Astrocyte (in vitro differentiated cells and primary cell): ENCODE measurements at regions not wholly inside any gene's neighbourhood (a gene's known extent, or its start where the extent isn't known, plus 50 kb on each side); places are given as distances from the start of the nearest gene placed in this dataset.

Experiments
- DNase-seq: peaks from one replicate; pipeline ENCODE4 v3.0.0-alpha.2; 2010; ENCODE audit warnings: low read depth
- FAIRE-seq: peaks from 2 replicates; lab custom pipeline; 2011; peaks lifted over from hg19 to GRCh38; lab: Jason Lieb, UNC
- H2AFZ ChIP-seq: 2 replicates; pipeline ENCODE4 v1.6.0; 2012; ENCODE audit warnings: low read depth, low read length, inconsistent platforms
- H3K27ac ChIP-seq: 2 replicates; pipeline ENCODE4 v1.5.1; 2011; ENCODE audit warnings: low read depth, low read length, inconsistent platforms
- H3K27me3 ChIP-seq: 2 replicates; pipeline ENCODE4 v1.6.0; 2011; ENCODE audit warnings: low read length, inconsistent platforms; ENCODE audit not compliant: insufficient read depth
- H3K36me3 ChIP-seq: 2 replicates; pipeline ENCODE4 v1.5.1; 2011; ENCODE audit warnings: low read length, inconsistent platforms; ENCODE audit not compliant: insufficient read depth
- H3K4me1 ChIP-seq: 2 replicates; pipeline ENCODE4 v1.5.1; 2011; ENCODE audit warnings: low read length, inconsistent platforms; ENCODE audit not compliant: insufficient read depth
- H3K4me2 ChIP-seq: 2 replicates; pipeline ENCODE4 v1.6.0; 2012; ENCODE audit warnings: low read length, inconsistent platforms
- H3K4me3 ChIP-seq: 2 replicates; pipeline ENCODE4 v1.5.1; 2011; ENCODE audit warnings: low read depth, mild to moderate bottlenecking, low read length, inconsistent platforms; ENCODE audit not compliant: insufficient read depth
- H3K79me2 ChIP-seq: 2 replicates; pipeline ENCODE4 v1.6.0; 2012; ENCODE audit warnings: mild to moderate bottlenecking, low read length, inconsistent platforms; ENCODE audit not compliant: insufficient read depth
- H3K9ac ChIP-seq: 2 replicates; pipeline ENCODE4 v1.6.0; 2012; ENCODE audit warnings: mild to moderate bottlenecking, low read length, inconsistent platforms
- H3K9me3 ChIP-seq: 2 replicates; pipeline ENCODE4 v1.5.1; 2012; ENCODE audit warnings: low read depth, mild to moderate bottlenecking, low read length, inconsistent platforms; ENCODE audit not compliant: insufficient read depth
- H4K20me1 ChIP-seq: 2 replicates; pipeline ENCODE4 v1.6.0; 2012; ENCODE audit warnings: low read length, inconsistent platforms; ENCODE audit not compliant: insufficient read depth
- H3K27ac Mint-ChIP-seq: one replicate; pipeline ENCODE4 v1.8.0; 2021; ENCODE audit warnings: mild to moderate bottlenecking, mixed read lengths; ENCODE audit not compliant: unreplicated experiment
- H3K27me3 Mint-ChIP-seq: one replicate; pipeline ENCODE4 v1.8.0; 2021; ENCODE audit warnings: low read depth, mixed read lengths; ENCODE audit not compliant: unreplicated experiment
- H3K36me3 Mint-ChIP-seq: one replicate; pipeline ENCODE4 v1.8.0; 2021; ENCODE audit warnings: low read depth, mixed read lengths; ENCODE audit not compliant: unreplicated experiment
- H3K4me1 Mint-ChIP-seq: one replicate; pipeline ENCODE4 v1.8.0; 2021; ENCODE audit warnings: low read depth, mixed read lengths; ENCODE audit not compliant: unreplicated experiment
- H3K4me3 Mint-ChIP-seq: one replicate; pipeline ENCODE4 v1.8.0; 2021; ENCODE audit warnings: mild to moderate bottlenecking, moderate library complexity, mixed read lengths; ENCODE audit not compliant: unreplicated experiment
- H3K9me3 Mint-ChIP-seq: one replicate; pipeline ENCODE4 v1.8.0; 2021; ENCODE audit warnings: mild to moderate bottlenecking, mixed read lengths; ENCODE audit not compliant: unreplicated experiment
- CTCF ChIP-seq: IDR thresholded peaks from 2 replicates; pipeline ENCODE4 v1.5.1; 2011; ENCODE audit warnings: low read depth, mild to moderate bottlenecking, inconsistent platforms, low read length, moderate library complexity; ENCODE audit not compliant: insufficient read depth
- EZH2 ChIP-seq: IDR thresholded peaks from 2 replicates; pipeline ENCODE4 v1.6.1; 2012; ENCODE audit warnings: mild to moderate bottlenecking, low read length, inconsistent platforms; ENCODE audit not compliant: insufficient read depth

- Mint-ChIP-seq H3K27me3 (no peaks in the 10 kb centered on the region), H3K9me3 (peaks cover 2% of the 10 kb centered on the region), H3K4me3 (no peak overlapping the region), H3K27ac (no peak overlapping the region), H3K4me1 (peaks cover 13% of the 10 kb centered on the region), H3K36me3 (peaks cover 11% of the 10 kb centered on the region)
- Histone ChIP-seq H3K4me3 (no peak overlapping the region), H3K9me3 (no peaks in the 10 kb centered on the region), H3K27me3 (no peaks in the 10 kb centered on the region), H3K79me2 (no peaks in the 10 kb centered on the region), H4K20me1 (no peaks in the 10 kb centered on the region), H3K4me1 (no peaks in the 10 kb centered on the region), H3K4me2 (no peak overlapping the region), H3K9ac (no peak overlapping the region), H3K27ac (no peak overlapping the region), H3K36me3 (no peaks in the 10 kb centered on the region), H2AFZ (no peak overlapping the region)
- no peak for TF ChIP-seq EZH2
- TF ChIP-seq CTCF, result no peak
- no peak for DNase-seq
- FAIRE-seq, result no peak
Measured at GRCh38 chr21:29486306-29486807, 187.6 kb downstream of the BACH1 start.
